ENCODE measurements at regions not wholly inside any gene's neighbourhood (a gene's known extent, or its start where the extent isn't known, plus 50 kb on each side); places are given as distances from the start of the nearest gene placed in this dataset.
"Not testable (repeated sequence)": the region's sequence is repeated elsewhere in the genome, so short reads cannot be mapped to it uniquely, and the experiment has no call there.

GRCh38 chr7:149580328-149580727 lies 82.7 kb upstream of the ZNF746 start:
- DNase-seq (no peak), ATAC-seq (ENCODE audit: low read depth) (no peak)
- Mint-ChIP-seq H3K4me3 (no peak overlapping the region), H3K27me3 (no peaks in the 10 kb centered on the region), H3K36me3 (ENCODE audit: low read depth) (peaks cover 54% of the 10 kb centered on the region), H3K4me1 (peaks cover 9% of the 10 kb centered on the region), H3K27ac (no peak overlapping the region), H3K9me3 (peaks cover 14% of the 10 kb centered on the region)
- no peak for TF ChIP-seq CTCF (IDR thresholded peaks at IDR 0.05)
- POLR2A ChIA-PET = no interaction called here
- intact Hi-C loops (cut with micrococcal nuclease) = no loop called here
- CTCF ChIA-PET = no interaction called here

- H3K27ac Mint-ChIP-seq; H3K27me3 Mint-ChIP-seq; ATAC-seq (ENCODE audit: low read depth); H3K4me3 Mint-ChIP-seq; intact Hi-C loops (cut with micrococcal nuclease); DNase-seq; H3K4me1 Mint-ChIP-seq; POLR2A ChIA-PET; CTCF ChIA-PET: not testable (repeated sequence)
- peaks cover 15% of the 10 kb centered on the region for H3K9me3 Mint-ChIP-seq
- H3K36me3 Mint-ChIP-seq (ENCODE audit: low read depth) = peaks cover 50% of the 10 kb centered on the region
These were observed 81.8 kb upstream of the ZNF746 start for GRCh38 chr7:149579365-149579764.

GRCh38 chr7:149574428-149574827 lies 76.8 kb upstream of the ZNF746 start:
- DNase-seq; intact Hi-C loops (cut with micrococcal nuclease); H3K27ac Mint-ChIP-seq; ATAC-seq (ENCODE audit: low read depth); POLR2A ChIA-PET; CTCF ChIA-PET; H3K27me3 Mint-ChIP-seq; H3K4me1 Mint-ChIP-seq; H3K4me3 Mint-ChIP-seq: not testable (repeated sequence)
- Mint-ChIP-seq H3K36me3 (ENCODE audit: low read depth) (peaks cover 36% of the 10 kb centered on the region), H3K9me3 (peaks cover 32% of the 10 kb centered on the region)

GRCh38 chr7:149573519-149573918 lies 75.9 kb upstream of the ZNF746 start:
- DNase-seq (no peak), ATAC-seq (ENCODE audit: low read depth) (no peak)
- Mint-ChIP-seq H3K4me1 (peaks cover 2% of the 10 kb centered on the region), H3K4me3 (no peak overlapping the region), H3K27ac (no peak overlapping the region), H3K9me3 (peaks cover 33% of the 10 kb centered on the region), H3K27me3 (no peaks in the 10 kb centered on the region), H3K36me3 (ENCODE audit: low read depth) (peaks cover 36% of the 10 kb centered on the region)
- TF ChIP-seq CTCF (IDR thresholded peaks at IDR 0.05) = no peak
- ChIA-PET CTCF (no interaction called here), POLR2A (no interaction called here)
- intact Hi-C loops (cut with micrococcal nuclease) = no loop called here

- ATAC-seq (ENCODE audit: low read depth); POLR2A ChIA-PET; intact Hi-C loops (cut with micrococcal nuclease); CTCF ChIA-PET; H3K27ac Mint-ChIP-seq; H3K4me3 Mint-ChIP-seq; H3K27me3 Mint-ChIP-seq; DNase-seq; H3K4me1 Mint-ChIP-seq: not testable (repeated sequence)
- Mint-ChIP-seq H3K36me3 (ENCODE audit: low read depth) (peaks cover 36% of the 10 kb centered on the region), H3K9me3 (peaks cover 29% of the 10 kb centered on the region)
These were observed 75.3 kb upstream of the ZNF746 start for GRCh38 chr7:149572920-149573319.

GRCh38 chr7:149570784-149571183 lies 73.2 kb upstream of the ZNF746 start:
- CTCF ChIA-PET = no interaction called here
- H3K27me3 Mint-ChIP-seq = no peaks in the 10 kb centered on the region
- no peak for TF ChIP-seq CTCF (IDR thresholded peaks at IDR 0.05)
- H3K36me3 Mint-ChIP-seq (ENCODE audit: low read depth) = peaks cover 52% of the 10 kb centered on the region
- intact Hi-C loops (cut with micrococcal nuclease) = no loop called here
- peaks cover 2% of the 10 kb centered on the region for H3K4me1 Mint-ChIP-seq
- POLR2A ChIA-PET = no interaction called here
- no peak for ATAC-seq (ENCODE audit: low read depth)
- H3K4me3 Mint-ChIP-seq = no peak overlapping the region
- H3K27ac Mint-ChIP-seq = no peak overlapping the region
- H3K9me3 Mint-ChIP-seq = peaks cover 27% of the 10 kb centered on the region
- no peak for DNase-seq

GRCh38 chr7:149569726-149570422 lies 72.3 kb upstream of the ZNF746 start:
- H3K36me3 Mint-ChIP-seq (ENCODE audit: low read depth) = peaks cover 58% of the 10 kb centered on the region
- H3K4me1 Mint-ChIP-seq = peaks cover 2% of the 10 kb centered on the region
- intact Hi-C loops (cut with micrococcal nuclease) = no loop called here
- ChIA-PET POLR2A (no interaction called here), CTCF (no interaction called here)
- no peak for TF ChIP-seq CTCF (IDR thresholded peaks at IDR 0.05)
- peaks cover 27% of the 10 kb centered on the region for H3K9me3 Mint-ChIP-seq
- no peak for DNase-seq
- no peak overlapping the region for H3K27ac Mint-ChIP-seq
- no peak for ATAC-seq (ENCODE audit: low read depth)
- no peaks in the 10 kb centered on the region for H3K27me3 Mint-ChIP-seq
- H3K4me3 Mint-ChIP-seq = no peak overlapping the region
